Body of pancreas (tissue), 4 donors: ENCODE measurements at regions not wholly inside any gene's neighbourhood (a gene's known extent, or its start where the extent isn't known, plus 50 kb on each side); places are given as distances from the start of the nearest gene placed in this dataset.
"Not testable (repeated sequence)": the region's sequence is repeated elsewhere in the genome, so short reads cannot be mapped to it uniquely, and the experiment has no call there.

Experiments used
- ATAC-seq: fragments of 150-250 bp; one replicate; pipeline ENCODE4 v1.9.1; 2016
- DNase-seq, 4 donors: peaks; one replicate each; pipeline ENCODE4 v3.0.0-alpha.2; 2019
- H3K27ac ChIP-seq, 4 donors: fragments of 200-600 bp; sonication (generic); 1 replicate in 3 of 4; 2 replicates in 1 of 4; pipeline versions ENCODE4 v1.5.1 to v1.6.1; 2016 to 2019; ENCODE audit warnings: mild to moderate bottlenecking in 1 of 4, mixed read lengths in 1 of 4, moderate library complexity in 1 of 4
- H3K27me3 ChIP-seq, 2 donors: fragments of 200-600 bp; sonication (generic); one replicate each; pipeline ENCODE4 v1.6.0; 2016; ENCODE audit warnings: mild to moderate bottlenecking in 1 of 2
- H3K36me3 ChIP-seq, 2 donors: fragments of 200-600 bp; sonication (generic); replicated peaks in 1 of 2; 2 replicates each; pipeline ENCODE4 v1.5.1; 2016; ENCODE audit warnings: low read depth in 2 of 2; ENCODE audit not compliant: insufficient read depth in 1 of 2
- H3K4me1 ChIP-seq: fragments of 200-600 bp; sonication (generic); one replicate; pipeline ENCODE4 v1.6.0; 2016
- H3K4me3 ChIP-seq, 2 donors: fragments of 200-600 bp; sonication (generic); 1 replicate in 1 of 2; 2 replicates in 1 of 2; pipeline ENCODE4 v1.5.1; 2016 to 2019
- H3K9me3 ChIP-seq, 3 donors: fragments of 200-600 bp; sonication (generic); 1 replicate in 2 of 3; 2 replicates in 1 of 3; pipeline ENCODE4 v1.5.1; 2016
- CTCF ChIP-seq, 7 experiments: fragments of 450-650 bp in 4 of 7; fragments of 200-600 bp in 3 of 7; sonication (generic) in 3 of 7; IDR thresholded peaks; one replicate each; pipeline ENCODE4 v1.5.1; 2016 to 2019; ENCODE audit warnings: antibody characterized with exemption in 7 of 7
- POLR2A ChIP-seq, 3 donors: fragments of 450-650 bp; IDR thresholded peaks; one replicate each; pipeline ENCODE4 v1.6.1; 2016; ENCODE audit warnings: antibody characterized with exemption in 3 of 3, mild to moderate bottlenecking in 2 of 3
- WGBS, 2 donors: methylation state at CpG; one replicate each; pipeline ENCODE4 v1.1.5; 2017; 5-methylcytosine and 5-hydroxymethylcytosine counted together
- intact Hi-C: fragments of 100-400 bp; cut with DNase I; formaldehyde crosslinking; loops from one replicate; pipeline ENCODE4 v1.15.1; 2023

- WGBS, 2 donors, result 61 to 69% methylated on average over 3 of the region's 3 CpGs
- ATAC-seq, result no peak
- Histone ChIP-seq H3K36me3 (no peaks in the 10 kb centered on the region), H3K4me3 (no peak overlapping the region), H3K27ac (no peak overlapping the region), H3K9me3 (no peaks in the 10 kb centered on the region), H3K27me3 (no peaks in the 10 kb centered on the region), H3K4me1 (no peaks in the 10 kb centered on the region)
- TF ChIP-seq CTCF (IDR thresholded peaks at IDR 0.05) (no peak), POLR2A (IDR thresholded peaks at IDR 0.05) (no peak)
- intact Hi-C loops, result no loop called here
- DNase-seq, result no peak
These were observed 67.3 kb upstream of the TMEM229A start for GRCh38 chr7:124100190-124100589.

- ATAC-seq, H3K27ac ChIP-seq, DNase-seq, intact Hi-C loops, H3K36me3 ChIP-seq, H3K4me3 ChIP-seq, H3K4me1 ChIP-seq, H3K27me3 ChIP-seq, H3K9me3 ChIP-seq: not testable (repeated sequence)
- 71 to 74% methylated on average over 9 to 10 of the region's 10 CpGs for WGBS, 2 donors
These were observed 66.7 kb upstream of the TMEM229A start for GRCh38 chr7:124099585-124099984.

- Histone ChIP-seq H3K4me3 (no peak overlapping the region), H3K27me3 (no peaks in the 10 kb centered on the region), H3K4me1 (peaks cover 16% of the 10 kb centered on the region), H3K36me3 (no peaks in the 10 kb centered on the region), H3K27ac (no peak overlapping the region), H3K9me3 (no peaks in the 10 kb centered on the region)
- ATAC-seq (no peak), DNase-seq (no peak)
- WGBS, 2 donors, result 53 to 56% methylated on average over 2 of the region's 2 CpGs
- TF ChIP-seq CTCF (IDR thresholded peaks at IDR 0.05), result no peak
- no peak for TF ChIP-seq POLR2A (IDR thresholded peaks at IDR 0.05)
- intact Hi-C loops, result no loop called here
These were observed 56.8 kb upstream of the TMEM229A start for GRCh38 chr7:124089621-124090020.

GRCh38 chr7:124088590-124088989, 55.7 kb upstream of the TMEM229A start:
- H3K4me3 ChIP-seq, result no peak overlapping the region
- H3K4me1 ChIP-seq, result peaks cover 20% of the 10 kb centered on the region
- no peaks in the 10 kb centered on the region for H3K27me3 ChIP-seq
- TF ChIP-seq POLR2A (IDR thresholded peaks at IDR 0.05) (no peak), CTCF (IDR thresholded peaks at IDR 0.05) (no peak)
- H3K36me3 ChIP-seq, result no peaks in the 10 kb centered on the region
- H3K27ac ChIP-seq, result no peak overlapping the region
- H3K9me3 ChIP-seq, result no peaks in the 10 kb centered on the region
- 79 to 91% methylated on average over 1 of the region's 1 CpG for WGBS, 2 donors
- DNase-seq (no peak), ATAC-seq (no peak)
- intact Hi-C loops, result no loop called here

- TF ChIP-seq POLR2A (IDR thresholded peaks at IDR 0.05) (no peak), CTCF (IDR thresholded peaks at IDR 0.05) (no peak)
- ATAC-seq (no peak), DNase-seq (no peak)
- no peaks in the 10 kb centered on the region for H3K36me3 ChIP-seq
- intact Hi-C loops, result no loop called here
- no peaks in the 10 kb centered on the region for H3K9me3 ChIP-seq
- H3K27me3 ChIP-seq, result no peaks in the 10 kb centered on the region
- WGBS, 2 donors, result 74 to 81% methylated on average over 2 of the region's 2 CpGs
- peaks cover 20% of the 10 kb centered on the region for H3K4me1 ChIP-seq
- no peak overlapping the region for H3K27ac ChIP-seq
- no peak overlapping the region for H3K4me3 ChIP-seq
These were observed 54.0 kb upstream of the TMEM229A start for GRCh38 chr7:124086843-124087242.
